ENCODE measurements at regions not wholly inside any gene's neighbourhood (a gene's known extent, or its start where the extent isn't known, plus 50 kb on each side); places are given as distances from the start of the nearest gene placed in this dataset.
A peak's percentile ranks its signal among the peaks of the same experiment; 100 is the strongest.

- no peak for DNase-seq (ENCODE audit: low read depth in 2 of 2)
Observed at GRCh38 chr21:35896060-35896459, 164.3 kb downstream of the SETD4 start.

GRCh38 chr21:35895598-35895997 is 164.7 kb downstream of the SETD4 start:
- no peak for DNase-seq (ENCODE audit: low read depth in 2 of 2)

DNA sequence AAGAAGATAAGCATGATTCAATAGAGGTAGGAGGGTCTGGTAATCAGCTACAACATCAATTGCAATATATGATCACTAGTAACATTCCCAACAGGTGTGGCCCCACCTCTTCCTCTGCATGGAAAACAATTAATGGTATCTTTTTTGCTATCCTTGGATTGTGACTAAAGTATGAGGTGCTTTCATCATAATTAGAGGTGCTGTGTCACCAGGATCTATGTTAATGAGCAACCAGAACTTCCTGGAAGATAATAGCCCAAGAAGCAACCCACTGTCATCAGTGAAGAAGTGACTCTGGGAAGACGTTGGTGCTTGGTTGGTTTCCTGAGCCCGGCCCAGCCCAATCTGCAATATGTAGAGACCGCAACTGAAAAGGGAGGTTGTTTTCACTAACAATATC is 167.2 kb downstream of the SETD4 start:
- DNase-seq (ENCODE audit: low read depth in 2 of 2), result no peak

GRCh38 chr21:35886887-35887286 is 173.4 kb downstream of the SETD4 start:
- DNase-seq (ENCODE audit: low read depth in 2 of 2), result no peak

- DNase-seq (ENCODE audit: low read depth in 2 of 2), result peak in 1 of 2 donors; percentile 7
Observed at GRCh38 chr21:35885942-35886541, 174.3 kb downstream of the SETD4 start.

DNA sequence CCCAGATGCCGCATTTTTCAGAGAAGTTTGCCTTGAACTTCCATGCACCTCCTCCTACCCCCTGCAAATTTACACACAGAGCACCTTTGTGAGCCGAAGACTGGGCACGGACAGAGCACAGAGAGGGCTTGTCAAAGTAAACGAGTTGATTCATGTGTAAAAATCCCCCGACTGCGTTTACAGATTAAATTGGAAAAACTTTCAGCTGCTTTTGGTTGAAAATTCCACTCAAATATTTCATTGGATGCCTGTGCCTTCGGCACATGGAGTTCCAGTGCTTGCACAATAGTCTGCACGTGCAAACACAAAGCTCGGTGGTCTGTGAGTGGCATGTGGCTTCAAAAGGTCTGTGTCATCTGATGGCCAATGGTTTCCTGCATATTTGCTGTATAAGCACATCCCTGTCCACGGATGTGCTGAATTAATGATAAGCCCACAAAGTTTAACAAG is 177.5 kb downstream of the SETD4 start:
- DNase-seq (ENCODE audit: low read depth in 2 of 2), result no peak

GRCh38 chr21:35873441-35873840 is 186.9 kb downstream of the SETD4 start:
- DNase-seq (ENCODE audit: low read depth in 2 of 2), result no peak

DNA sequence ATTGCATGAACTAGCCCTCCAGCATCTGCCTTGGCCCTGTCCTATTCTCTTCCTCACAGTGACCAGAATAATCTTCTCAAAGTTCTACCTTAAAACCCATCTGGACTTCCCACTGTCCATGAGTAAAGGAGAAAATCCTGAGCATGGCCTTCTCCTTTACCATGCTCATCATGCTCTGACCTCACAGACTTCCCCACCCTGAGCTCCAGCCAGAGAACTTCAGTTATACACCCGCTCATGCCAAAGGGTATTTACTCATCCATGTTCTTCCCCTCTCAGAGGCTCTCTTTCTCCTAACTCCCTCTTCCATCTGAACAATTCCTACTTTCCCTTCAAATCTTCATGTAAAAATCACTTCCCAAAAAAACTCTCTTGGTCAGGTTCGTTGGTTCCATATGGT is 188.4 kb downstream of the SETD4 start:
- no peak for DNase-seq (ENCODE audit: low read depth in 2 of 2)

DNA sequence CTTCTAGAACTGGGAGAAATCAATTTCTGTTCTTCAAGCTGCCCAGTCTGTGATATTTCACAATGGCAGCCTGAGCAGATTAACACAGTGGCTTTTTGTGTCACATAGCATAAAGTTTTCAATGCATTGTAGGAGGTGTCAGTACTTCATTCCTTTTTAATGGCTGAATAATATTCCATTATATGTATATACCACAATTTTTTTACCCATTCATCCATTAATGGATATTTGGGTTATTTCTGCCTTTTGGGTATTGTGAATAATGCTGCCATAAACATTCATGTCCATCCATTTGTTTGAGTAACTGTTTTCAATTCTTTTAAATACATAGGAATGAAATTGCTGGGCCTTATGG is 191.5 kb downstream of the SETD4 start:
- no peak for DNase-seq (ENCODE audit: low read depth in 2 of 2)

- no peak for DNase-seq (ENCODE audit: low read depth in 2 of 2)
Observed at GRCh38 chr21:35868005-35868868, 192.1 kb downstream of the SETD4 start.

- DNase-seq (ENCODE audit: low read depth in 2 of 2), result no peak
Observed at GRCh38 chr21:35864039-35864438, 196.3 kb downstream of the SETD4 start.

DNA sequence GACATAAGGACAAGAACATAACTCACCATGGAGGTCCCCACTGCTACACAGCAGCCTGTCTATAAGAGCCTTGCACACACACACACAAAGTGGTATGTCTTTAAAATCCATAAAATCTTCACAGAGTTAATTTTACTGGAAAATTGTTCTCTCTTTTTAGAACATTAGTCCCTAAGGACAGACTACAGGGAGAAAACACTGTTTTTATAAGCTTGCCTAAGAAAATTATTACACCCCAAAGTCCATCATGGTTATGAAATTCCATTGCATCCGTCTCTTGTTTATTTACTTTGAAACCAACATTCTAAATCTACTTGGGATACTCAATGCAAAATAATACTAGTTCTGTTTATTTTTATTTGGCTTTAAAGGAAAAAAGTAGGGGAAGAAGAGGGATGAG is 197.4 kb downstream of the SETD4 start:
- DNase-seq (ENCODE audit: low read depth in 2 of 2), result no peak

- no peak for DNase-seq (ENCODE audit: low read depth in 2 of 2)
Observed at GRCh38 chr21:35861661-35862060, 198.7 kb downstream of the SETD4 start.

DNA sequence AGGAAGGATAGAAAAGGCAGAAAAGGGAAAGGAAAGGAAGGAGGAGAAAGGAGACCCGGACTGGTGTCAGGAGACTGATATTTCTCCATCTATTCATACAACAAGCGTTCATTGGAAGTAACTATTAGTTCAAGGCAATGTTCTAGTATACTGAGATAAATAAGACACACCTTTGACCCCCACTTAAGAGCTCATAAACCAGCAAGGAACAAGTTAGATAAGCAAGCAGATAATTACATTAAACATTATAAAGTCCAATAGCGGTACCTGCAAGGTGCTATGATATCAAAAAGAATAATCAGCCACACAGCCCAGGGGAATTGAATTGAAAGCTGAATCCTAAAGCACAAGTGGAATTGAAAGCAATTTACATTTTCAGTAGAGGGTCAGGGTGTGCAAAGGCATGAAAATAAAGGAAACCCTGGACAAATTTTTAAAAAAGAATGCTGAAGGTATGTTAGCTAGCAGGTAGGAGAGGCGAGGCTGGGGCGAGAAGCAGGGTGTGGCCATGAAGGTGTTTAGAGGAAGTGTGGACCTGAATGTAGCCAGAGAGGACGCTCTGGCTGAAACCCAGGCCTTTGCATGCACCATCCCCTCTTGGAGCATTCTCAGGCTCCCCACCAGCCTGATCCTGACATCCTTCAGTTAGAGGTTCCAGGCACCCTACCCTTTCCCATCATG is 200.0 kb downstream of the SETD4 start:
- no peak for DNase-seq (ENCODE audit: low read depth in 2 of 2)

DNA sequence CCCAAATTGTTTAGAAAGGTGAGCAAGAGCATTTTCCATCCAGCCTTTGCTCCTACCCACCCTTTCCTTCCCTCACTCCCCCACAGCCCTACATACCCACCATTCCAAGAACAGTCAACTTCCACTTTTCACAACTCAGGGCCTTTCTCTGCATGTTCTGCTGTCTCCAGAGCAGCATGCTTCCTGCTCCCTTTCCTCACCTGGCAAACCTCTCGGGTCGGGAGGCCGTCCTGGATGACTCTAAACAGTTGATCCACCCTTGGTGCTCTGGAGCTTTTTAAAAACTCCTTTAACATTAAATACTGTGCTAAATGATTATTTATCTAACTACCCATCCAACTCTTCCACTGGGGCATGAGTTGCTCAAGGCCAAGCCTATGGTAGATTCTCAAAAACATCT is 200.6 kb downstream of the SETD4 start:
- no peak for DNase-seq (ENCODE audit: low read depth in 2 of 2)

GRCh38 chr21:35857095-35857494 is 203.2 kb downstream of the SETD4 start:
- no peak for DNase-seq (ENCODE audit: low read depth in 2 of 2)

DNA sequence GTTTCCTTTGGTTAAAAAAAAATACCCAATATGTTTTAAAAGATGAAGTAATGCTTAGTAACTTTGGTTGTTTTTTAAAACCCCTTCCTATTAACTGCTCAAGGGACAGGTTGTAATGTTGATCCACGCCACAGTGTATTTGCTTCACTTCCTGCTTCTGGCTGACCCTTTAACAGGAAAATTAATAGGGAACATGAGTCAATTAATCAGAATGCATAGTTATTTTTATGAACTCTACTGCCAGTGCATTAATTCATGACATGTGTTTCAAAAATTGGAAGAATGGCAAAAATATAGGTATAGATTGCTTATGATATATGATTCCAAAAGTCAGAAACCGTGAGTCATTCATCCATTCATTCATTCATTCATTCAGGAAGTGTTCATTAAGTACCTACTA is 204.8 kb downstream of the SETD4 start:
- peak in 1 of 2 donors; percentile 44 for DNase-seq (ENCODE audit: low read depth in 2 of 2)

DNA sequence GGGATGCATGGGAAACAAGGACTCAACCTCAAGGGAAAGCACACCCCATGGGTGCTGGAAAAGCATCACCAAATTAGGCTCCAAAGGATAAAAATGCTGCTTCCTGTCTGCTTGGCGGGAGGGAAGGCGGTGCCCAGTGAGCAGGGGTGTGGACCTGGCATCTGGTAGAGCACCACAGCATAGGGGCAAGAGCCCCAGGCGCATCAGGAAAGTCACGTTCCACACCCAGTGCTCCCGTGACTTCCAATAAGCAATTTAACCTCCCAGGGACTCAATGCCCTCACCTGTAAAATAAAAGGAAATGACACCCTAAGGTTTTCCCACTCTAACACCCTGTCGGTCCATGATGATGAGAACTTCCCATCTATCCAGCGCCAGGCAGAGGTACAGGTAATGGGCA is 206.0 kb downstream of the SETD4 start:
- DNase-seq (ENCODE audit: low read depth in 2 of 2), result no peak

DNA sequence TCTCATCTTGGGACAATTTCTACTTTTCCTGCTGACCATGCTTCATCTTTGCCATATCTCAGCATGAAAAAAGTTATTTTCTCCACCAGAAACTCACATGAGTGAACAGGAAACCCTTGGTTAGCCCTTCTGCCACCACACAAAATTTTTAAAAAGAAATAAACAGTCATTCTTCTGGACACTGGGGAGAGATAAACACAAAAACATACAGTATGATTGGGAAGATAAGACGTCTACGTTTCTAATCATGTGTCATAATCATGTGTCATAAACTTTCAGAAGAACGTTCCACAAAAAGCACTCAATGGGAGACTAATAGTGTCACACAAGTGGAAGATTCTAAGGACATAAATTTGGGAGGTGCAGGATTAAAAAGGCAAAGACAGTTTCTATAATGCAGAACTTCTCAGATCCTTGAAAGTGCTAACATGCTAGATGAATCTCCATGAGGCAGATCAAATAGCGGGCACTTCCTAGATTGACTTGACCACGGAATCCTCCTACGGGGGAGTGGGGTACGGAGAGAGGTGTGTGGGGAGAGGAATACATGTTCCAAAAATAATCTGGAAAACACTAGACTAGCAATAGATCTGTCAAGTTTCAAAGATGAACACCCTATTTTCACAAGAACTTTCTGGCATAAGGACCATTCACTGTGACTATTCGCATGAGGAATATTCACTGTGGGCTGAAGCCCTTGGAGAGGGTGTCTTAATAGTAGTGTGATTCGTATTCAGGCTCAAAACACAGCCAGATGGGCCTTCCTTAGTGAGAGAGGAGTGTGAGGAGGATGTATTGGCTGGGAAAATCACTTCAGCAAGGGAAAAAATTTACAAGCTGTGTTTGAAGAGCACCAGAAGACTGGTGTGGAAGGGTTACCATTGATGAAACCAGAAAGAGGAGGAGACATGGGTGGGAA is 206.7 kb downstream of the SETD4 start:
- no peak for DNase-seq (ENCODE audit: low read depth in 2 of 2)

- DNase-seq (ENCODE audit: low read depth in 2 of 2), result no peak
Observed at GRCh38 chr21:35852820-35853219, 207.5 kb downstream of the SETD4 start.

DNA sequence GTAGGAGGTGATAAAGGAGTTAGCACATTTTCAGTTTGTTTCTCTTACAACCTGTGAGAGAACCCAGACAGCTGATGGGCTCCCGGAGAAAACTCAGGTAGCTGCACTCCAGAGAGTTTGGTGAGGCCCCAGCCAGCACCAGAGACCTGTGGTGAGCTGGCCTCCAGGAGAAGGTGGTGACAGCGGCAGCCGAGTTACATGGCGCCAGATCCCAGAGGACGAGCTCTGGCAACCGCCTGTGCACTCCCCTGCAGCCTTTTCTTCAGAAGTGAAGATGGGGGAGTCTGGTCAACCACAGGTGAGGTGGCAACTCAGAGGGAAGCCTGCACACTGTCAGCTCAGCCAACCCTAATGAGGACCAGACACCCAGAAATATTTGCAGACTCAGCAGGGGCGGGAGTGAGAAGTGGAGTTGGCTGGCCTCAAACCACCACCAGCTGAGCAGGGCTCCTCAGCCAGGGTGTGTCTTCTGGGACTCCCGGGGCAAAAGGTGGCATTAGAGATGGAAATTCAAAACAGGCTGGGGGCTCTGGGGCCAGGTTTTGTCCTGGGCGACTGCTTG is 209.7 kb downstream of the SETD4 start:
- no peak for DNase-seq (ENCODE audit: low read depth in 2 of 2)
